WTC11 (cell line): ENCODE measurements at regions not wholly inside any gene's neighbourhood (a gene's known extent, or its start where the extent isn't known, plus 50 kb on each side); places are given as distances from the start of the nearest gene placed in this dataset.

Experiments
- ATAC-seq: fragments of 200-7000 bp; cut with Tn5 transposase; 2 replicates; pipeline ENCODE4 v1.10.0; 2021; ENCODE audit warnings: mild to moderate bottlenecking, moderate library complexity
- CTCF ChIA-PET: fragments of 300-600 bp; sonication (Branson Sonifier 250); formaldehyde crosslinking; loops from one replicate; lab custom pipeline; 2021; ENCODE audit warnings: antibody characterized with exemption; lab: Charles Lee
- POLR2A ChIA-PET: fragments of 350-600 bp; sonication (Branson Sonifier 250); formaldehyde crosslinking; loops from one replicate; lab custom pipeline; 2021; ENCODE audit warnings: antibody characterized with exemption; lab: Charles Lee
- DNase-seq: peaks from one replicate; pipeline ENCODE4 v3.0.0; 2021; ENCODE audit warnings: low spot score
- H3K27ac Mint-ChIP-seq: 2 replicates; pipeline ENCODE4 v1.8.0; 2021; ENCODE audit warnings: mixed read lengths
- H3K27me3 Mint-ChIP-seq: 2 replicates; pipeline ENCODE4 v1.8.0; 2021; ENCODE audit warnings: low read depth, mild to moderate bottlenecking, moderate library complexity, mixed read lengths
- H3K36me3 Mint-ChIP-seq: 2 replicates; pipeline ENCODE4 v1.8.0; 2021; ENCODE audit warnings: mixed read lengths
- H3K4me1 Mint-ChIP-seq: 2 replicates; pipeline ENCODE4 v1.8.0; 2022; ENCODE audit warnings: mixed read lengths
- H3K4me3 Mint-ChIP-seq: 2 replicates; pipeline ENCODE4 v1.8.0; 2021; ENCODE audit warnings: mild to moderate bottlenecking, moderate library complexity, mixed read lengths
- H3K9me3 Mint-ChIP-seq: 2 replicates; pipeline ENCODE4 v1.8.0; 2021; ENCODE audit warnings: mixed read lengths
- ARID4B ChIP-seq: sonication (generic); formaldehyde crosslinking; IDR thresholded peaks from 2 replicates; pipeline ENCODE4 v1.8.0; 2023; ENCODE audit warnings: missing genetic modification reagents, mild to moderate bottlenecking, borderline replicate concordance
- CBFB ChIP-seq: sonication (generic); formaldehyde crosslinking; IDR thresholded peaks from 2 replicates; pipeline ENCODE4 v1.8.1; 2022; ENCODE audit warnings: mild to moderate bottlenecking, low read depth, missing genetic modification reagents
- CREM ChIP-seq: sonication (generic); formaldehyde crosslinking; IDR thresholded peaks from 2 replicates; pipeline ENCODE4 v1.8.1; 2022; ENCODE audit warnings: mild to moderate bottlenecking, missing genetic modification reagents, moderate library complexity
- EMX1 ChIP-seq: fragments of 250-450 bp; sonication (Bioruptor Pico); IDR thresholded peaks from 2 replicates; pipeline ENCODE4 v1.8.0; 2021; ENCODE audit warnings: mild to moderate bottlenecking
- ESRRA ChIP-seq: sonication (generic); formaldehyde crosslinking; IDR thresholded peaks from 2 replicates; pipeline ENCODE4 v1.8.1; 2022; ENCODE audit warnings: mild to moderate bottlenecking, missing genetic modification reagents, borderline replicate concordance
- GTF2I ChIP-seq: fragments of 250-450 bp; sonication (Bioruptor Pico); conservative IDR thresholded peaks from 2 replicates; pipeline ENCODE4 v1.4.0; 2021; ENCODE audit warnings: mild to moderate bottlenecking
- NFATC4 ChIP-seq: fragments of 250-450 bp; sonication (Bioruptor Pico); IDR thresholded peaks from 2 replicates; pipeline ENCODE4 v1.9.0; 2021; ENCODE audit warnings: mild to moderate bottlenecking
- NFYB ChIP-seq: sonication (generic); formaldehyde crosslinking; conservative IDR thresholded peaks from 2 replicates; pipeline ENCODE4 v1.8.0; 2022; ENCODE audit warnings: low read depth, missing genetic modification reagents
- NR3C1 ChIP-seq: sonication (generic); formaldehyde crosslinking; conservative IDR thresholded peaks from 2 replicates; pipeline ENCODE4 v1.8.1; 2023; ENCODE audit warnings: low read depth, mild to moderate bottlenecking, missing genetic modification reagents
- OVOL2 ChIP-seq: fragments of 250-450 bp; sonication (Bioruptor Pico); IDR thresholded peaks from 2 replicates; pipeline ENCODE4 v1.9.0; 2021; ENCODE audit warnings: mild to moderate bottlenecking, borderline replicate concordance
- ZNF121 ChIP-seq: sonication (generic); formaldehyde crosslinking; IDR thresholded peaks from 2 replicates; pipeline ENCODE4 v1.8.0; 2023; ENCODE audit warnings: missing genetic modification reagents
- ZNF416 ChIP-seq: fragments of 250-450 bp; sonication (Bioruptor Pico); IDR thresholded peaks from 2 replicates; pipeline ENCODE4 v1.9.0; 2021; ENCODE audit warnings: mild to moderate bottlenecking, inconsistent platforms
- TF ChIP-seq, protein P1 (sequence below): fragments of 250-450 bp; sonication (Bioruptor Pico); IDR thresholded peaks from 2 replicates; pipeline ENCODE4 v1.9.0; 2021; ENCODE audit warnings: moderate library complexity, mild to moderate bottlenecking, inconsistent platforms, borderline replicate concordance
- TF ChIP-seq, protein P2 (sequence below): fragments of 200-600 bp; IDR thresholded peaks from 2 replicates; pipeline ENCODE4 v1.8.0; 2022; ENCODE audit warnings: antibody characterized with exemption
- TF ChIP-seq, protein P3 (sequence below): sonication (generic); formaldehyde crosslinking; IDR thresholded peaks from 2 replicates; pipeline ENCODE4 v1.8.0; 2022; ENCODE audit warnings: mild to moderate bottlenecking, missing genetic modification reagents

- DNase-seq, result no peak
- Mint-ChIP-seq H3K4me1 (no peaks in the 10 kb centered on the region), H3K36me3 (no peaks in the 10 kb centered on the region), H3K9me3 (peaks cover 10% of the 10 kb centered on the region), H3K27me3 (no peaks in the 10 kb centered on the region), H3K4me3 (no peak overlapping the region)
- CTCF ChIA-PET, result interaction anchor here (0.6 to 1.8 kb wide), 7 partner anchors 32 to 429 kb away, joined by 3 to 8 read pairs (median 3); no protein-coding TSS in a partner anchor
- TF ChIP-seq NFATC4 (CRISPR knock-in tag) (no peak), ZNF121 (CRISPR knock-in tag) (no peak)
- TF ChIP-seq, protein P1, sequence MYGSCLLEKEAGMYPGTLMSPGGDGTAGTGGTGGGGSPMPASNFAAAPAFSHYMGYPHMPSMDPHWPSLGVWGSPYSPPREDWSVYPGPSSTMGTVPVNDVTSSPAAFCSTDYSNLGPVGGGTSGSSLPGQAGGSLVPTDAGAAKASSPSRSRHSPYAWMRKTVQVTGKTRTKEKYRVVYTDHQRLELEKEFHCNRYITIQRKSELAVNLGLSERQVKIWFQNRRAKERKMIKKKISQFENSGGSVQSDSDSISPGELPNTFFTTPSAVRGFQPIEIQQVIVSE (CRISPR knock-in tag), result no peak
- TF ChIP-seq, protein P2, sequence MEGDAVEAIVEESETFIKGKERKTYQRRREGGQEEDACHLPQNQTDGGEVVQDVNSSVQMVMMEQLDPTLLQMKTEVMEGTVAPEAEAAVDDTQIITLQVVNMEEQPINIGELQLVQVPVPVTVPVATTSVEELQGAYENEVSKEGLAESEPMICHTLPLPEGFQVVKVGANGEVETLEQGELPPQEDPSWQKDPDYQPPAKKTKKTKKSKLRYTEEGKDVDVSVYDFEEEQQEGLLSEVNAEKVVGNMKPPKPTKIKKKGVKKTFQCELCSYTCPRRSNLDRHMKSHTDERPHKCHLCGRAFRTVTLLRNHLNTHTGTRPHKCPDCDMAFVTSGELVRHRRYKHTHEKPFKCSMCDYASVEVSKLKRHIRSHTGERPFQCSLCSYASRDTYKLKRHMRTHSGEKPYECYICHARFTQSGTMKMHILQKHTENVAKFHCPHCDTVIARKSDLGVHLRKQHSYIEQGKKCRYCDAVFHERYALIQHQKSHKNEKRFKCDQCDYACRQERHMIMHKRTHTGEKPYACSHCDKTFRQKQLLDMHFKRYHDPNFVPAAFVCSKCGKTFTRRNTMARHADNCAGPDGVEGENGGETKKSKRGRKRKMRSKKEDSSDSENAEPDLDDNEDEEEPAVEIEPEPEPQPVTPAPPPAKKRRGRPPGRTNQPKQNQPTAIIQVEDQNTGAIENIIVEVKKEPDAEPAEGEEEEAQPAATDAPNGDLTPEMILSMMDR, result peak; percentile 27; the same call in 1 of the 2 replicates
- TF ChIP-seq, all 79 proteins: peak for 1
- POLR2A ChIA-PET, result no interaction called here
- peak; percentile 91 for ATAC-seq
- no peak overlapping the region for H3K27ac Mint-ChIP-seq
Observed at GRCh38 chr11:106585061-106585460, 433.2 kb downstream of the GUCY1A2 start.

DNA sequence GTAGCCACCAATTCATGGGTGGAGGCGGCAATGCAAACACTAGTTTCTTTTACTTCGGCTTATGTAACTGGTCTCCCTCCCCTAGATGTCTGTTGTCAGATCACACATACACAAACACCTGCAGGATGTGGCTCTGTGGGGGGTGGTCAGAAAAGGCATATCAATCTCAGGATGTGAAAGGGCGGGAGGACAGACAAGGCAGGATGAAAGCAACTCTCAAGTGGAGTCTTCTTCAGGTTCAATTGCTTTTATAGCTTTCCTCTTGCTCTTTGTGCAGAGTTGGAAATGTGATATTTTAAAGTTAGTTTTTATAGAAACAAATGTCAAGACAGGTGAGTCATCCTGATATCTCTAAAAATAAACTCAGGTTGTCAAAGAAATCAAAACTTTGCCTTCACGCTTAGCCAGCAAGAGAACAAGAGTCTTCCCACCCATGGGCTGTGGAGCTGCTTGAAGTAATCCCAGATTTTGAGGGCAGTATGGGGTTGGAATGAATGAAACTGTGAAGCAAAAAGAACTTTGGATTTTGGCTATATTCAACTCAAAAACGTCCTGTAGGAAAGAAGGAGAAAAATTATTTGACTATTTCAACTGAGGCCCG, 423.4 kb downstream of the GUCY1A2 start:
- ChIA-PET CTCF (interaction anchor here (0.6 kb wide), 1 partner anchor 42 kb away, joined by 3 read pairs; no protein-coding TSS in a partner anchor), POLR2A (interaction anchor here (0.6 kb wide), 1 partner anchor 522 kb away, joined by 3 read pairs; no protein-coding TSS in a partner anchor)
- DNase-seq (peak; percentile 45), ATAC-seq (peak; percentile 52)
- TF ChIP-seq NFYB (CRISPR knock-in tag) (no peak), ZNF416 (no peak), OVOL2 (CRISPR knock-in tag) (no peak), EMX1 (CRISPR knock-in tag) (no peak)
- TF ChIP-seq, protein P3, sequence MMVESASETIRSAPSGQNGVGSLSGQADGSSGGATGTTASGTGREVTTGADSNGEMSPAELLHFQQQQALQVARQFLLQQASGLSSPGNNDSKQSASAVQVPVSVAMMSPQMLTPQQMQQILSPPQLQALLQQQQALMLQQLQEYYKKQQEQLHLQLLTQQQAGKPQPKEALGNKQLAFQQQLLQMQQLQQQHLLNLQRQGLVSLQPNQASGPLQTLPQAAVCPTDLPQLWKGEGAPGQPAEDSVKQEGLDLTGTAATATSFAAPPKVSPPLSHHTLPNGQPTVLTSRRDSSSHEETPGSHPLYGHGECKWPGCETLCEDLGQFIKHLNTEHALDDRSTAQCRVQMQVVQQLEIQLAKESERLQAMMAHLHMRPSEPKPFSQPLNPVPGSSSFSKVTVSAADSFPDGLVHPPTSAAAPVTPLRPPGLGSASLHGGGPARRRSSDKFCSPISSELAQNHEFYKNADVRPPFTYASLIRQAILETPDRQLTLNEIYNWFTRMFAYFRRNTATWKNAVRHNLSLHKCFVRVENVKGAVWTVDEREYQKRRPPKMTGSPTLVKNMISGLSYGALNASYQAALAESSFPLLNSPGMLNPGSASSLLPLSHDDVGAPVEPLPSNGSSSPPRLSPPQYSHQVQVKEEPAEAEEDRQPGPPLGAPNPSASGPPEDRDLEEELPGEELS (CRISPR knock-in tag), result no peak
- Mint-ChIP-seq H3K27ac (peak overlapping the region; percentile 38), H3K36me3 (peaks cover 5% of the 10 kb centered on the region), H3K9me3 (peaks cover 20% of the 10 kb centered on the region), H3K27me3 (no peaks in the 10 kb centered on the region), H3K4me3 (no peak overlapping the region), H3K4me1 (peaks cover 26% of the 10 kb centered on the region)

DNA sequence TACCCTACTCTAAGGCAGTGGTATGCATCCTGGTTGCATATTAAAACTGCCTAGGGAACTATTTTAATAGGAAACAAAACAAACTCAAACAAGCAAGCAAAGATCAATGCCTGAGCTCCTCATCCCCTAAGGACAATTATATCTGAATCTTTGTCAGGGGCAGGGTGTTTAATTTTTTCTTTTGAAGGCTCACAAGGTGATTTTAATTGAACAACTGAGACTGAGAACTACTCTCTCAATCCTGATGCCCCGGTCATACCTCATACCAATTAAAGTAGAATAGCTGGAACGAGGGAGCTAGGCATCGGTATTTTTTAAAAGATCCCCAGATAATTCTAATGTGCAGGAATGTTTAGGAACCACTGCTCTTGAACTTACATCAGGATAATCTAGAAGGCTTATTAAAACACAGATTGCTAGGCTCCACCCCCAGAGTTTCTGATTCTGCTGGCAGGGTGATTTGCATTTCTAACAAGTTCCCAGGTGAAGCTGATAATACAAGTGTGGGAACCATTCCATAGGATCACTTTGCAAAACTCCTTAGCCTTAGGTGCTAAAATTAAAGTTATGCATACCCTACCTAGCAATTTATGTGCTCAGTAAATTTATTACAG, 416.5 kb downstream of the GUCY1A2 start:
- no peak overlapping the region for H3K4me3 Mint-ChIP-seq
- peaks cover 14% of the 10 kb centered on the region for H3K4me1 Mint-ChIP-seq
- ChIA-PET CTCF (no interaction called here), POLR2A (no interaction called here)
- DNase-seq, result no peak
- H3K27ac Mint-ChIP-seq, result no peak overlapping the region
- peak; percentile 26; the same call in 1 of the 2 replicates for ATAC-seq
- TF ChIP-seq CBFB (CRISPR knock-in tag), result no peak
- TF ChIP-seq NR3C1 (CRISPR knock-in tag), result no peak
- TF ChIP-seq GTF2I (CRISPR knock-in tag), result no peak
- no peak for TF ChIP-seq ARID4B
- no peak for TF ChIP-seq ESRRA (CRISPR knock-in tag)
- TF ChIP-seq CREM (CRISPR knock-in tag), result no peak
- TF ChIP-seq, all 79 proteins: peak for 0
- Mint-ChIP-seq H3K36me3 (no peaks in the 10 kb centered on the region), H3K27me3 (no peaks in the 10 kb centered on the region), H3K9me3 (peaks cover 8% of the 10 kb centered on the region)
